ENCODE measurements at regions not wholly inside any gene's neighbourhood (a gene's known extent, or its start where the extent isn't known, plus 50 kb on each side); places are given as distances from the start of the nearest gene placed in this dataset.

DNA sequence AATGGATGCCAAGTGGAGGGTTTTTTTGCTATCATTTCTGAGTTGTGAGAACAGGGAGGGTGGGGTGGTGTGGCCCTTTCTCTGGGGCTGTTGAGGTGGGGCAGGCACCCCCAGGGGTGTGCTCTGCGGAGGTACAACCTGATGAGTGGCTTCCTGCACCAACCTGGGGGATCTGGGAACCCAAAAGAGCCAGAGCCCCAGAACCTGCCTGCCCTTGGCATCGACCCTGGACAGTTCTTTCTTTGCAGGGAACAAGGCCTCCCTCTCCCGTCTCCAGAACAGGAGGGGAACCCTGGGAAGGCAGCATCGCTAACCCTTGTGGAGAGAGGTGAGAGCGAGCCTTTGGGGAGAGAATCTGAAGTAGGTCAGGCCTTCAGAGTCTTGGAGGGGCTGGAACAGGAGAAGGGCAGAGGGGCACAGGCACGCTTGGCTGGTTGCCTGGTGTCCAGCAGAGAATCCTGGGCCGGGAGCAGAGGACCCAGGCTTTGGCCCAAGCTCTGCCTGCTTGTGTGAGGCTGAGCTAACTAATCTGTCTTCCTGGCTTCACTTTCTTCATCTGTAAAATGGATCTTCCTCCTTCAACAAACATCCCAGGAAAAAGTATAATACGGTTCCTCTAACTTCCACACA is 84.9 kb downstream of the RHOB start:
- TF ChIP-seq, protein P1, sequence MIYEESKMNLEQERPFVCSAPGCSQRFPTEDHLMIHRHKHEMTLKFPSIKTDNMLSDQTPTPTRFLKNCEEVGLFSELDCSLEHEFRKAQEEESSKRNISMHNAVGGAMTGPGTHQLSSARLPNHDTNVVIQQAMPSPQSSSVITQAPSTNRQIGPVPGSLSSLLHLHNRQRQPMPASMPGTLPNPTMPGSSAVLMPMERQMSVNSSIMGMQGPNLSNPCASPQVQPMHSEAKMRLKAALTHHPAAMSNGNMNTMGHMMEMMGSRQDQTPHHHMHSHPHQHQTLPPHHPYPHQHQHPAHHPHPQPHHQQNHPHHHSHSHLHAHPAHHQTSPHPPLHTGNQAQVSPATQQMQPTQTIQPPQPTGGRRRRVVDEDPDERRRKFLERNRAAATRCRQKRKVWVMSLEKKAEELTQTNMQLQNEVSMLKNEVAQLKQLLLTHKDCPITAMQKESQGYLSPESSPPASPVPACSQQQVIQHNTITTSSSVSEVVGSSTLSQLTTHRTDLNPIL (CRISPR knock-in tag; IDR thresholded peaks at IDR 0.05; ENCODE audit: low read depth), result no peak
- TF ChIP-seq, protein P2, sequence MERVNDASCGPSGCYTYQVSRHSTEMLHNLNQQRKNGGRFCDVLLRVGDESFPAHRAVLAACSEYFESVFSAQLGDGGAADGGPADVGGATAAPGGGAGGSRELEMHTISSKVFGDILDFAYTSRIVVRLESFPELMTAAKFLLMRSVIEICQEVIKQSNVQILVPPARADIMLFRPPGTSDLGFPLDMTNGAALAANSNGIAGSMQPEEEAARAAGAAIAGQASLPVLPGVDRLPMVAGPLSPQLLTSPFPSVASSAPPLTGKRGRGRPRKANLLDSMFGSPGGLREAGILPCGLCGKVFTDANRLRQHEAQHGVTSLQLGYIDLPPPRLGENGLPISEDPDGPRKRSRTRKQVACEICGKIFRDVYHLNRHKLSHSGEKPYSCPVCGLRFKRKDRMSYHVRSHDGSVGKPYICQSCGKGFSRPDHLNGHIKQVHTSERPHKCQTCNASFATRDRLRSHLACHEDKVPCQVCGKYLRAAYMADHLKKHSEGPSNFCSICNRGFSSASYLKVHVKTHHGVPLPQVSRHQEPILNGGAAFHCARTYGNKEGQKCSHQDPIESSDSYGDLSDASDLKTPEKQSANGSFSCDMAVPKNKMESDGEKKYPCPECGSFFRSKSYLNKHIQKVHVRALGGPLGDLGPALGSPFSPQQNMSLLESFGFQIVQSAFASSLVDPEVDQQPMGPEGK (CRISPR knock-in tag; IDR thresholded peaks at IDR 0.05; ENCODE audit: borderline replicate concordance), result no peak
- TF ChIP-seq RARB (CRISPR knock-in tag; IDR thresholded peaks at IDR 0.05), result no peak
- TF ChIP-seq TCF4 (CRISPR knock-in tag; IDR thresholded peaks at IDR 0.05; ENCODE audit: borderline replicate concordance), result no peak

All from SK-N-SH treated with all-trans-retinoic acid at 6 μM for 48 hours (cell line).